Activated CD4-positive, alpha-beta T cell treated with anti-CD3 and anti-CD28 coated beads, Interleukin-10, Interleukin-2, amounts not matched to agents 100 ng/mL and 50 ng/mL, durations not matched to agents 16 hours and 8 hours (primary cell): ENCODE measurements at regions not wholly inside any gene's neighbourhood (a gene's known extent, or its start where the extent isn't known, plus 50 kb on each side); places are given as distances from the start of the nearest gene placed in this dataset.
"Not testable (repeated sequence)": the region's sequence is repeated elsewhere in the genome, so short reads cannot be mapped to it uniquely, and the experiment has no call there.

Experiments
- DNase-seq: peaks from one replicate; pipeline ENCODE4 v3.0.0-alpha.2; 2020

DNA sequence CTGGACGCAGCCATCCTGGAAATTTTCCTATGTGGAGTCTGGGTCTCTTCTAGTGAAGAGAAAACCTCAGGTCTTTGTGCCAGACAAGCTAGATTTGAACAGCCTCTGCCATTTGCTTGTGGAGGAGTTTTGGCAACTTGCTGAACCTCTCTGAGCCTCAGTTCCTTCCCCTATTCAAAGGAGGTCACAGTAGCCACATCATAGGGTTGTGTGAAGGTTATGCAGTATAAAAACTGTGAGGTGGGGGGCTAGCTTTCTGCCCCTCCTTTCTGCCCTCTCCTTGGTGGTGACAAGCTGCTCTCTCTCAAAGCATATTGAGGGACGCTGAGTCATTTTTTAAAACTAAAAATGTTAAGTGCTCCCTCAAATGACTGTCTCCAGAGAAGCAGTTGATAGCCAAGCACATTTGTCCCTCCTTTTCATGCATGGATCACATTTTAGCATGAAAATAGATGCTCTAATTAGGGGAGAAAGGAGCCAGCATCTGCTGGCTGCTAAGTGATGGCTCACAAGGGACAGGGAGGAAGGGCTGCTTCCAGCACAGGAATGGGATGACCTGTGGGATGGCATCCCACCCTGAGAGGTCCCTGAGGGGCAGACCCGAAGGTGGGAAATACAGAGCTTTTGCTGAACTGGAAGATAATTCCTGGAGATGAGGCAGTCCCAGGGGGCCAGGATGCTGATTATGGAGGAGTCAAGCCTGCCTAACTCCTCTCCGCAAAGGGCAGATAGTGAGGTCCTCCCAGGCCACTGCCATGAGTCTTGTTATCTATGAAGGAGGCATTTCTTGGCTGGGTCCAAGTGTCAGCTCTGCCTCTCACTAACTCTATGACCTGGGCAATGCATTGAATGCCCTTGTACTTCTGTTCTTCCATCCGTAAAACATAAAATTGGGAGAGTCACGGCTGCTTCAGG, 218.8 kb downstream of the RAB11FIP4 start:
- DNase-seq, result no peak

GRCh38 chr17:31609331-31609730, 217.9 kb downstream of the RAB11FIP4 start:
- no peak for DNase-seq

- no peak for DNase-seq
These were observed 217.3 kb downstream of the RAB11FIP4 start for GRCh38 chr17:31608659-31609254.

GRCh38 chr17:31605761-31606160, 214.3 kb downstream of the RAB11FIP4 start:
- DNase-seq, result no peak

GRCh38 chr17:31604936-31605335, 213.5 kb downstream of the RAB11FIP4 start:
- DNase-seq, result no peak

DNA sequence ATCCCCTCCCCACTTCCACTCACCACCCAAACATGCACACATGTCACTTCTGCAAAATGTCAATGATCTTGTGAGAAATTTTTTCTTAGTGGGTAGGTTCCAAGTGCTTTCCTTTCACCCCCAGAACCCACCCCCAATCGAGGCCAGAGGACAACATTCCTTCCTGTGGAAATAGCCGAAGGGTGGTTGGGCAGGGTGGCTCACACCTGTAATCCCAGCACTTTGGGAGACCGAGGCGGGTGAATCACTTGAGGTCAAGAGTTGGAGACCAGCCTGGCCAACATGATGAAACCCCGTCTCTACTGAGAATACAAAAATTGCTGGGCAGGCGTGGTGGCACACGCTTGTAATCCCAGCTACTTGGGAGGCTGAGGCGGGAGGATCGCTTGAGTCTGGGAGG, 208.7 kb downstream of the RAB11FIP4 start:
- not testable (repeated sequence) for DNase-seq

GRCh38 chr17:31598921-31599571, 207.6 kb downstream of the RAB11FIP4 start:
- no peak for DNase-seq

DNA sequence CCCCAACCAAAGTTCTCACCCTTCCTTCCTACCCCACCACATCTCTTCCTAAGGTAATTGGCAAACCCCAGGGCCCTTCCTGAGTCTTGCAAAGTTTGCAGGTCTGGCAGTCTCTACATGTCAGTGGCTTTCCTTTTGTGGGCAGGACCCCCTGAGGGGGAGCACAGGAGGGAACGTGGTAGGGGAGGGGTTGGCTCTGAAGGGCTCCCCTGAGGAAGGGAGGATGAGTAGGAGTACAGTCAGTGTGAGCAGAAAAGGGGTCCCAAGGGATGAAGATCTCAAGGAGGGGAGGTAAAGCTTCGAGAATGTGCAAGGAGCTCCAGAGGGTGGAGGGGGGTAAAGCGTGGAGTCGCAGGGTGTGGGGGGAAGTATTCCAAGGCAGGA, 206.9 kb downstream of the RAB11FIP4 start:
- DNase-seq, result no peak

GRCh38 chr17:31597646-31598398, 206.3 kb downstream of the RAB11FIP4 start:
- no peak for DNase-seq

DNA sequence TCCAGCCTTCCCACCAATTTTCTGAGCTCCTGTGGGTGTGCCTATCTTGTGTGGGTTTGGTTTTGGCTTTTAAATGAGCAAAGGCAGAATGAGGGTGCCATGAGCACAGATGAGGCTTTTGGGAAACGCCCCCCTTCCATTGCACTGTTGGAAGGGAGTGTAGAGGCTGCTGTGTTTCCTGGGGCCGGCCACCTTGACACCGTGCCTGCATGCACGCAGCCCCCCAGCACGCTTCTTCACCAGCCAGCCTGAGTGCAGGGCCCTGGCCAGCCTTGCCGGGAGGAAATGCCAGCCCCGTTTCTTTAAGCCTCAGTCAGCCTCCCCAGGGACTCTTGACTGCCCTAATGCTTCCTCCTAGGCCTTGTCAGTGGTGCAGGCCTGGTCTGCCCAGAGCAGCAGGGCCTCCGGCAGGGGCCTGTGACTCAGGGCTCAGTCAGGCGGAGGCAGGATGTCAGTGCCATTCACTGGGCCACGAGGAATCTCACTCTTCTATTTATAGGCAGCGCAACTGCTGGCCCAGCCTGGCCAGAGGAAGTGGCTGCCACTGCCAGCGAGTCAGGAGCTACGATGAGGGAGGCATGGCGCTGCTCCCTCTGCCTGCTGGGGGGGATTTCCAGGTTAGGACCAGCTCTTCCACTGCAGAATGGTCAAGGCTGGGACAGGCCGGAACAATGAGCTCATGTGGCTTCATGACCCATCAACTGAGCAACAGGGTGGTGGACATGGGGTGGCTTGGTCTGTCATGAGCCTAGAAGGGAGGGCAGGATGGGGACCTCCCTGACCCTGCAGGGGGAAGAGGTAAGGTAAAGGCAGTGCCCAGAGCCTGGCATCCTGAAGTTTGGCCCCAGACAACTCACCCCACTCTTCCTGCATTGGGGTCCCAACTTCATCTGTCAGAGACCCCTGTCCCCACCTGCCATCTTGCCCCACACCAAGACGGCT, 205.2 kb downstream of the RAB11FIP4 start:
- peak; percentile 36 for DNase-seq

DNA sequence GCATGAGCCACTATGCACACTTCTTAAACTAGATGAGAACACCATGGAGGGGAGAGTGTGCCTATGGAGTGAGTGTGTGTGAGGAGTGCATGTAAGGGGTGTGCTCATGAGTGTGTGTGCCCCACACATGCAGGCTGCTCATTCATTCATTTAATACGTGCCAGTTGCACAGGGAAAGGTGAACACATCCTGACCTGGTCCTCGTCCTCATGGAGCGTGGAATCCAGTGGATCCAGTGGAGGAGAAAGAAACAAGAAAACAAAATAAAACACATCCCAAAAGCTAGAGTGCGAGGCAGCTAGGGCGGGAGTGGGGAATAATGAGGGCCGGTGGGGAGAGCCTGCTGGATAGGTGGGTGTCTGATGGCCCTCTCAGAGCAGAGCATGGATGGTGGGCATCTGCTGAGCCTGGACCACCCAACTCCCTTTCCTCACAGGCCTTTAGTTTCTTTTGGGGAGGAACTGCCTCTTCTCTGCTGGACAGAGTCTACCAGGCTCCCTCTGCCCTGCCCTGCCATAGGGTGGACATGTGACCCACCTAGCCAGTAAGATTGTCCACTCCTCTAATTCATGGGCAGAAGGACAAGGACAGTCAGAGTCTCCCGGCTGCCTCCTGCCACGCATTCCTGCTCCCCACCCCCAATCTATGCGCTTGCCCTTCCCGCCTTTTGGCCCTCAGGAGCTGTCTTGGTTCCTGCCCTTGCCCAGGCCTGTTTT, 204.3 kb downstream of the RAB11FIP4 start:
- no peak for DNase-seq

GRCh38 chr17:31595076-31595475, 203.6 kb downstream of the RAB11FIP4 start:
- no peak for DNase-seq

DNA sequence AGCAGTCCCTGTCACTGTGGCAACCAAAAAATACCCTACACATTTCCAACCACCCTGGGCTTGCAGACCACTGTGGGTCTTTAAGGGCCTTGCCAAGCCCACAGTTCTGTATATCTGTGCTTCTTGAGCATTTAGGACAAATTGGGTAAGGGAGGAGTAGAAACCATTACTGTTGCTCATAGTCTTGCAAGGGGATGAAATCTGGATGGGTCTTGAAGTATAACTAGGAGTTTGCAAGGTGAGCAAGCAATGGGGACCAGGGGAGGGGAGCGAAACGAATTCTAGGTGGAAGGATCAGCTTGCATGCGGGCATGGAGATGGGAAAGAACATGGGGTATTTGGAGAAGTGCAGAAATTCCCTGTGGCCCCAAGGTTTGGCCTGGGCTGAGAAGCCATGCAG, 202.9 kb downstream of the RAB11FIP4 start:
- DNase-seq, result no peak

GRCh38 chr17:31593806-31594205, 202.3 kb downstream of the RAB11FIP4 start:
- no peak for DNase-seq

GRCh38 chr17:31591924-31592323, 200.4 kb downstream of the RAB11FIP4 start:
- no peak for DNase-seq

DNA sequence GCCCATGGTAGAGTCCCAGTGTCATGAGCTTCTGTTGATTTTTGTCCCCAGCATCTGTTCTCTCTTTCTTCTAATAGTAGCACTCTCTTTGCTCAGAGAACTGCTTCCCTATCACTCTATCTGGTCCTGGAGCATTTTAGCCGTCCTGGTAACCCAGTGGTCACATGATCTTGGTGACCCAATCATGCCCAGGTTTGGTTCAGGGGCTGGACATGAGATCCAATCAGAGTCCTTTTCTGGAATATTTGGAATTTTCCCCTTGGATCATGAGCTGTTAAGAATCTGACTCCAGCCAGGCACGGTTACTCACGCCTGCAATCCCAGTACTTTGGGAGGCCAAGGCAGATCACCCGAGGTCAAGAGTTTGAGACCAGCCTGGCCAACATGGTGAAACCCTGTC, 197.0 kb downstream of the RAB11FIP4 start:
- no peak for DNase-seq

- no peak for DNase-seq
These were observed 196.6 kb downstream of the RAB11FIP4 start for GRCh38 chr17:31588034-31588433.
